ENCODE measurements at regions not wholly inside any gene's neighbourhood (a gene's known extent, or its start where the extent isn't known, plus 50 kb on each side); places are given as distances from the start of the nearest gene placed in this dataset.

DNA sequence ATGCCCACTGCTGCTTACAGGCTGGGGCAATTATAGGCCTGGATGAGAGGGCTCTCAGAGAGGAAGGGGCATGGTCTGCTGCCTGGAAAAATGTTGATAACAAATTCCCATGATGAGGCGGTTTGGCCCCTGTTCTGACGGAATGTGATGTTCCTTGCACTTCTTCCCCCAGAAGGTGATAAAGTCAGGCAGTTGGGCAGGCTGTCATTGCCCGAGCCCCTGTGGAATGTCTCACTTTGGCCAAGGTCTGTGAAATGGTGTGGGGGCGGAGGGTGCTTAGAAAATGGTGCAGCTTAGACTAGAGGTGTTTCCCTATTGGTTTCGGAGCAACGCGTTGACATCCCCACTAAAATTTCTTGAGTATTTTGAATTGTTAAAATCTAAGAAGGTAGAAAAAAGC, 1360.0 kb downstream of the AACS start:
- no peak for DNase-seq (ENCODE audit: low read depth, low spot score)
- H3K4me3 ChIP-seq (ENCODE audit: low read depth, low read length): no peak overlapping the region
- ChIA-PET POLR2A (no interaction called here), CTCF (no interaction called here)
- TF ChIP-seq, protein P1, sequence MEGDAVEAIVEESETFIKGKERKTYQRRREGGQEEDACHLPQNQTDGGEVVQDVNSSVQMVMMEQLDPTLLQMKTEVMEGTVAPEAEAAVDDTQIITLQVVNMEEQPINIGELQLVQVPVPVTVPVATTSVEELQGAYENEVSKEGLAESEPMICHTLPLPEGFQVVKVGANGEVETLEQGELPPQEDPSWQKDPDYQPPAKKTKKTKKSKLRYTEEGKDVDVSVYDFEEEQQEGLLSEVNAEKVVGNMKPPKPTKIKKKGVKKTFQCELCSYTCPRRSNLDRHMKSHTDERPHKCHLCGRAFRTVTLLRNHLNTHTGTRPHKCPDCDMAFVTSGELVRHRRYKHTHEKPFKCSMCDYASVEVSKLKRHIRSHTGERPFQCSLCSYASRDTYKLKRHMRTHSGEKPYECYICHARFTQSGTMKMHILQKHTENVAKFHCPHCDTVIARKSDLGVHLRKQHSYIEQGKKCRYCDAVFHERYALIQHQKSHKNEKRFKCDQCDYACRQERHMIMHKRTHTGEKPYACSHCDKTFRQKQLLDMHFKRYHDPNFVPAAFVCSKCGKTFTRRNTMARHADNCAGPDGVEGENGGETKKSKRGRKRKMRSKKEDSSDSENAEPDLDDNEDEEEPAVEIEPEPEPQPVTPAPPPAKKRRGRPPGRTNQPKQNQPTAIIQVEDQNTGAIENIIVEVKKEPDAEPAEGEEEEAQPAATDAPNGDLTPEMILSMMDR (IDR thresholded peaks at IDR 0.05; ENCODE audit: insufficient read depth, low read length, missing control alignments): no peak

DNA sequence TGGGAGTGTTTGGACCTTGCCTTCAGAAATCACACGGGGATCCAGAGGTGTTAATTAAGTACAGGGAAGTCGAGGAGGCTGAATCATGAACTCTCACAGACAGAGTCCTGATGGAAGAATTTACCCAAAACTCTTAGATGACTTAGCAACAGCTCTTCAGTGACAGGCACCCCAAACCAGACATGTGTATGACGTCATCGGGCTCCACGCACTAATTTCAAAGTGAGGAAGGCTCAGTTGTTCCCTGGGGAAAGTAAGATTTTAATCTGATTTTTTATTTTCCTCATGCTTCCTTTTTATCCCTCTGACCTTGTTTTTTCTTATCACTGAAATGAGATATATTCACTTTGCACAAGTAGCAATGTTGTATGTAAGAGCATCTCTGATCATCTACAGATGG, 1363.5 kb downstream of the AACS start:
- TF ChIP-seq, protein P1 (IDR thresholded peaks at IDR 0.05; ENCODE audit: insufficient read depth, low read length, missing control alignments): no peak
- POLR2A ChIA-PET: no interaction called here
- CTCF ChIA-PET: no interaction called here
- no peak overlapping the region for H3K4me3 ChIP-seq (ENCODE audit: low read depth, low read length)
- DNase-seq (ENCODE audit: low read depth, low spot score): no peak

DNA sequence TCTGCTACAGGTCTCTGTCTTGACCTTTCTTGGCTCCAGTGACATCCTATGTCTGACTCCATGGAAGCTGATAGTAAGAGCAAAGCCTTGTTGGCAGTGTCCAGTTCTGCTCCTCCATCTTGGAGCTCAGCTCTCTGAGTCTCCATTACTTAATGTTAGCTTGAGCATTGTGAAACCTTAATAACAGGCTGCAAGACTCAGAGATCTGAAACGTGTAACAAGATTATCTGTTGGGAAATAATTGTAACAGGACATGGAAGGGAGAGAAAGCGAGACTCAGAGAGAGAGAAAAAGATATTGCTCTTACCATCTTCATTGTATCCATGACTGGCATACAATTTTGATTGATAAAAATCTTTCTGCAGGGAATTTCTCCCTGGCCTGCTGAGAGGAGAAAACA, 1365.7 kb downstream of the AACS start:
- POLR2A ChIA-PET: no interaction called here
- TF ChIP-seq, protein P1 (IDR thresholded peaks at IDR 0.05; ENCODE audit: insufficient read depth, low read length, missing control alignments): no peak
- CTCF ChIA-PET: no interaction called here
- DNase-seq (ENCODE audit: low read depth, low spot score): no peak
- no peak overlapping the region for H3K4me3 ChIP-seq (ENCODE audit: low read depth, low read length)

DNA sequence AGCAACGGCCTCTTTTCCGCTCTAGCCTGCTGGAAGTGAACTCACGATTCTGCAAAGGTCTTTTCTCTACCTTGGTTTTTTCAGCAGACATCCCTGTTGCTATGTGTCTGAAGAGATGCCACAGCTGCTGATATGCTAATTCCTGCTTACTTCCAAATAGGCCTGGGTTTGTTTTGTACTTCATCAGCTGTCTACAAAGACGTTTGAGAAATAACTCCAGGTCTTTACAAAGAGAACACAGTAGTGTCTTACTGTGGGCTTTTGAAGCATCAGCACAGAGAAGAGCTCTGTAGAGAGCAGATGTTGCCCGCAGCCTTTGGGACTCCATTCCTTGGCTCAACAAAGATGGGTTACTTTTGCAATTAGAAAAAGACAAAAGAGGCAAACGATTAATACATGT, 1366.5 kb downstream of the AACS start:
- CTCF ChIA-PET: no interaction called here
- TF ChIP-seq, protein P1 (IDR thresholded peaks at IDR 0.05; ENCODE audit: insufficient read depth, low read length, missing control alignments): no peak
- no peak overlapping the region for H3K4me3 ChIP-seq (ENCODE audit: low read depth, low read length)
- POLR2A ChIA-PET: no interaction called here
- DNase-seq (ENCODE audit: low read depth, low spot score): no peak

DNA sequence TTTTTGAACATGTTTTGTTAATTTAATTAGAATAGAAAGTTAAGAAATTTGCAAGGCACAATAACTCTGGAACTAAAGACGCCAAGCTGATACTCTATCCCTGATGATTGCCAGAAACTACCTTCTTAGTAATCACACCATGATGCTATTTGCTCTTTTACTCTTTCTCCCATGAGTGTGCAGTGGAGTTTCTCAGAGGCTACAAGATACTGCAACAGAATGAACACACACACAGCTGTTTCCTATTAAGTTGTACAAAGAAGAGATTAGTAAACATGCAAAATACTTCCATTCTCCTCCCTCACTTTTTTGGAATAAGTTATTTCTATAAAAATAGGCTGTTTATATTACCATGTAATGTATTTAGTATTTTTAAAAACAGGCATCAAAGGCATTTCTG, 1367.5 kb downstream of the AACS start:
- H3K4me3 ChIP-seq (ENCODE audit: low read depth, low read length): no peak overlapping the region
- TF ChIP-seq, protein P1 (IDR thresholded peaks at IDR 0.05; ENCODE audit: insufficient read depth, low read length, missing control alignments): no peak
- CTCF ChIA-PET: no interaction called here
- POLR2A ChIA-PET: no interaction called here
- DNase-seq (ENCODE audit: low read depth, low spot score): no peak

DNA sequence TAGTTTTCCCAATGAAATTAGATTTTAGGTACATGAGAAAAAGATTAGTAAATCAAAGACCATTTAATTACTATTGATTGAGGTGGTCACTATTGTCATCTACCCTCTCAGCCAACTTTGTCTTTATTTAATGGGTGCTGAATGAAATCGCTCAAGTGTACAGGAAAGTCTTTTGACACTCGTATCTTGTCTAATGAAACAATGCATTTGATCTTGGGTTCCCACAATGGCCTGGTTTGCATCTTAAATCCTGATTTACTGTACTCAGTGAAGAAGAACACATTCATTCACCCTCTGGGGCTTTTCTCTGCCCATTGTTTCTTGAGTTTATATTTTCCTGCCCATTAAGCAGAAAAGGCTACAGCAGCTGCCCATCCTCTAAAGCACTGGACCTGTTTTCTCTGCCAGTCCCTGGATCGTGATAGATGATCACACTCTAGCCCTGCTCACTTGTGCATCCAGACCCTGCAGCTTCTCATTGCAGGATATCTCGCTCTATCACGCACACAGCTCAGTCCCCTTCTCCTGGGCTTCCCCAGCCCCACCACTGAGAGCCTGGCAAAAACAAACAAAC, 1369.3 kb downstream of the AACS start:
- ChIA-PET POLR2A (no interaction called here), CTCF (no interaction called here)
- TF ChIP-seq, protein P1 (IDR thresholded peaks at IDR 0.05; ENCODE audit: insufficient read depth, low read length, missing control alignments): no peak
- H3K4me3 ChIP-seq (ENCODE audit: low read depth, low read length): no peak overlapping the region
- DNase-seq (ENCODE audit: low read depth, low spot score): no peak
